Neural cell (in vitro differentiated cells): ENCODE measurements at regions not wholly inside any gene's neighbourhood (a gene's known extent, or its start where the extent isn't known, plus 50 kb on each side); places are given as distances from the start of the nearest gene placed in this dataset.

Experiments
- H2AFZ ChIP-seq: fragments of 200-600, 300-800 bp; sonication (generic), shearing (Covaris generic); 2 replicates; pipeline ENCODE4 v1.6.0; 2014; ENCODE audit warnings: low read depth, mild to moderate bottlenecking, antibody characterized with exemption, low read length, moderate library complexity
- H3F3A ChIP-seq: fragments of 200-600 bp; shearing (Covaris generic); 2 replicates; pipeline ENCODE4 v1.6.1; 2016; ENCODE audit warnings: mild to moderate bottlenecking, moderate library complexity, mixed read lengths, antibody characterized with exemption, low read length; ENCODE audit not compliant: insufficient read depth, poor library complexity, severe bottlenecking
- H3K27ac ChIP-seq: fragments of 200-600, 300-800 bp; sonication (generic), shearing (Covaris generic); 2 replicates; pipeline ENCODE4 v1.5.1; 2014; ENCODE audit warnings: mild to moderate bottlenecking, low read length, moderate library complexity
- H3K27me3 ChIP-seq: fragments of 300-800, 200-600 bp; sonication (generic), shearing (Covaris generic); 2 replicates; pipeline ENCODE4 v1.6.0; 2014; ENCODE audit warnings: mild to moderate bottlenecking, low read depth, low read length, moderate library complexity; ENCODE audit not compliant: insufficient read depth
- H3K36me3 ChIP-seq: fragments of 300-800, 200-600 bp; sonication (generic), shearing (Covaris generic); 2 replicates; pipeline ENCODE4 v1.5.1; 2014; ENCODE audit warnings: mild to moderate bottlenecking, antibody characterized with exemption, low read length, moderate library complexity; ENCODE audit not compliant: insufficient read depth
- H3K4me2 ChIP-seq: fragments of 300-800, 200-600 bp; sonication (generic), shearing (Covaris generic); 2 replicates; pipeline ENCODE4 v1.6.0; 2014; ENCODE audit warnings: mild to moderate bottlenecking, low read length
- H3K4me3 ChIP-seq: fragments of 300-800, 200-600 bp; sonication (generic), shearing (Covaris generic); 2 replicates; pipeline ENCODE4 v1.5.1; 2014; ENCODE audit warnings: mild to moderate bottlenecking, low read length, moderate library complexity
- H3K79me2 ChIP-seq: fragments of 200-600 bp; shearing (Covaris generic); replicated peaks from 2 replicates; pipeline ENCODE4 v1.6.0; 2014; ENCODE audit warnings: mild to moderate bottlenecking, low read length, moderate library complexity; ENCODE audit not compliant: insufficient read depth
- H3K9ac ChIP-seq: fragments of 300-800, 200-600 bp; sonication (generic), shearing (Covaris generic); 2 replicates; pipeline ENCODE4 v1.6.1; 2016; ENCODE audit warnings: mild to moderate bottlenecking, low read length, mixed read lengths
- H3K9me2 ChIP-seq: fragments of 200-600 bp; shearing (Covaris generic); 2 replicates; pipeline ENCODE4 v1.6.1; 2016; ENCODE audit warnings: mild to moderate bottlenecking, low read length, mixed read lengths; ENCODE audit not compliant: insufficient read depth
- H3K9me3 ChIP-seq: fragments of 200-600, 300-800 bp; sonication (generic), shearing (Covaris generic); 2 replicates; pipeline ENCODE4 v1.6.1; 2016; ENCODE audit warnings: mild to moderate bottlenecking, mixed run types, low read length, moderate library complexity, mixed read lengths
- H4K20me1 ChIP-seq: fragments of 200-600 bp; shearing (Covaris generic); 2 replicates; pipeline ENCODE4 v1.6.1; 2016; ENCODE audit warnings: mild to moderate bottlenecking, mixed run types; ENCODE audit not compliant: insufficient read depth
- EP300 ChIP-seq: fragments of 450-650 bp; conservative IDR thresholded peaks from 2 replicates; pipeline ENCODE4 v1.6.1; 2014; ENCODE audit warnings: antibody characterized with exemption, mild to moderate bottlenecking, moderate library complexity; ENCODE audit not compliant: poor library complexity, severe bottlenecking
- EZH2 ChIP-seq: fragments of 200-600, 300-800 bp; shearing (Covaris generic), sonication (generic); IDR thresholded peaks from 2 replicates; pipeline ENCODE4 v1.6.1; 2014; ENCODE audit warnings: antibody characterized with exemption, low read length, borderline replicate concordance, mild to moderate bottlenecking; ENCODE audit not compliant: insufficient read depth, poor library complexity, severe bottlenecking
- MXI1 ChIP-seq: fragments of 450-650 bp; conservative IDR thresholded peaks from 2 replicates; pipeline ENCODE4 v1.6.1; 2014; ENCODE audit warnings: antibody characterized with exemption, mild to moderate bottlenecking; ENCODE audit not compliant: poor library complexity, severe bottlenecking
- POLR2AphosphoS5 ChIP-seq: IDR thresholded peaks from 2 replicates; pipeline ENCODE4 v1.6.1; 2012
- RAD21 ChIP-seq: fragments of 450-650 bp; conservative IDR thresholded peaks from 2 replicates; pipeline ENCODE4 v1.6.1; 2014; ENCODE audit warnings: antibody characterized with exemption, mild to moderate bottlenecking, moderate library complexity
- REST ChIP-seq: IDR thresholded peaks from 2 replicates; pipeline ENCODE4 v1.6.1; 2012; ENCODE audit warnings: borderline replicate concordance
- SMC3 ChIP-seq: fragments of 450-650 bp; conservative IDR thresholded peaks from 2 replicates; pipeline ENCODE4 v1.6.1; 2014; ENCODE audit warnings: antibody characterized with exemption, mild to moderate bottlenecking, moderate library complexity; ENCODE audit not compliant: poor library complexity
- TAF1 ChIP-seq: IDR thresholded peaks from 2 replicates; pipeline ENCODE4 v1.6.1; 2012; ENCODE audit warnings: low read depth
- TF ChIP-seq, protein P1 (sequence below): fragments of 450-650 bp; IDR thresholded peaks from 2 replicates; pipeline ENCODE4 v1.5.1; 2014; ENCODE audit warnings: antibody characterized with exemption, mild to moderate bottlenecking, moderate library complexity; ENCODE audit not compliant: poor library complexity, severe bottlenecking

DNA sequence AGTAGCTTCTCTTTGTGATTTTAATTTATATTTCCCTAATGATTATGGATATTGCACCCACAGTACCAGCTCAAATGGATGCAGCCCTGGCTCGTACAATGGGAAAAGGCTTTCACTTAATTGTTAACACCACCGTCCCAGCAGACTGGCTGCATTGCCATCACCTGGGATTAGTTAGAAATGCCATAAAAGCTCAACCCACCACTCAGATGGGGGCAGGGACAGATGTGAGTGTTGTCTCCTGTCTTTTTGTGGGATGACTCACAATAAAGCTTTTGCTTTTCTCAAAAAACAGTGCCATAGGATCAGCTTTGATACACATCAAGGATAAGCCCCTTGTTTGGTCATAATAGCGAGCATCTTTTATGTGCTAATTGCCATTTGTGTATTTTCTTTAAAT lies 729.1 kb downstream of the TNS3 start:
- Histone ChIP-seq H3K27me3 (no peaks in the 10 kb centered on the region), H3K9ac (no peak overlapping the region), H3F3A (no peaks in the 10 kb centered on the region), H3K36me3 (no peaks in the 10 kb centered on the region), H2AFZ (no peak overlapping the region), H3K4me3 (no peak overlapping the region), H3K9me3 (no peaks in the 10 kb centered on the region), H4K20me1 (no peaks in the 10 kb centered on the region), H3K79me2 (no peaks in the 10 kb centered on the region), H3K27ac (no peak overlapping the region), H3K9me2 (no peaks in the 10 kb centered on the region), H3K4me2 (no peak overlapping the region)
- no peak for TF ChIP-seq POLR2AphosphoS5
- no peak for TF ChIP-seq REST
- TF ChIP-seq EZH2 = no peak
- no peak for TF ChIP-seq SMC3
- TF ChIP-seq RAD21 = no peak
- TF ChIP-seq, protein P1, sequence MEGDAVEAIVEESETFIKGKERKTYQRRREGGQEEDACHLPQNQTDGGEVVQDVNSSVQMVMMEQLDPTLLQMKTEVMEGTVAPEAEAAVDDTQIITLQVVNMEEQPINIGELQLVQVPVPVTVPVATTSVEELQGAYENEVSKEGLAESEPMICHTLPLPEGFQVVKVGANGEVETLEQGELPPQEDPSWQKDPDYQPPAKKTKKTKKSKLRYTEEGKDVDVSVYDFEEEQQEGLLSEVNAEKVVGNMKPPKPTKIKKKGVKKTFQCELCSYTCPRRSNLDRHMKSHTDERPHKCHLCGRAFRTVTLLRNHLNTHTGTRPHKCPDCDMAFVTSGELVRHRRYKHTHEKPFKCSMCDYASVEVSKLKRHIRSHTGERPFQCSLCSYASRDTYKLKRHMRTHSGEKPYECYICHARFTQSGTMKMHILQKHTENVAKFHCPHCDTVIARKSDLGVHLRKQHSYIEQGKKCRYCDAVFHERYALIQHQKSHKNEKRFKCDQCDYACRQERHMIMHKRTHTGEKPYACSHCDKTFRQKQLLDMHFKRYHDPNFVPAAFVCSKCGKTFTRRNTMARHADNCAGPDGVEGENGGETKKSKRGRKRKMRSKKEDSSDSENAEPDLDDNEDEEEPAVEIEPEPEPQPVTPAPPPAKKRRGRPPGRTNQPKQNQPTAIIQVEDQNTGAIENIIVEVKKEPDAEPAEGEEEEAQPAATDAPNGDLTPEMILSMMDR = no peak
- TF ChIP-seq MXI1 = no peak
- no peak for TF ChIP-seq EP300
- TF ChIP-seq TAF1 = no peak

- Histone ChIP-seq H3K27me3 (no peaks in the 10 kb centered on the region), H2AFZ (no peak overlapping the region), H3K9me2 (no peaks in the 10 kb centered on the region), H4K20me1 (no peaks in the 10 kb centered on the region), H3K9ac (no peak overlapping the region), H3K36me3 (no peaks in the 10 kb centered on the region), H3F3A (no peaks in the 10 kb centered on the region), H3K4me3 (no peak overlapping the region), H3K79me2 (no peaks in the 10 kb centered on the region), H3K4me2 (no peak overlapping the region), H3K27ac (no peak overlapping the region), H3K9me3 (no peaks in the 10 kb centered on the region)
- TF ChIP-seq MXI1 (no peak), EP300 (no peak), REST (no peak), POLR2AphosphoS5 (no peak), TAF1 (no peak), RAD21 (no peak), EZH2 (no peak), SMC3 (no peak)
- TF ChIP-seq, protein P1 = no peak
These were observed 731.2 kb downstream of the TNS3 start for GRCh38 chr7:46850563-46851330.
